GM19324 (cell line): ENCODE measurements at regions not wholly inside any gene's neighbourhood (a gene's known extent, or its start where the extent isn't known, plus 50 kb on each side); places are given as distances from the start of the nearest gene placed in this dataset.
A peak's percentile ranks its signal among the peaks of the same experiment; 100 is the strongest.

Experiments
- ATAC-seq: cut with Tn5 transposase; IDR thresholded peaks from one replicate; pipeline ENCODE4 v1.9.1; 2021; ENCODE audit warnings: mild to moderate bottlenecking, moderate library complexity; ENCODE audit not compliant: unreplicated experiment, low FRiP score

DNA sequence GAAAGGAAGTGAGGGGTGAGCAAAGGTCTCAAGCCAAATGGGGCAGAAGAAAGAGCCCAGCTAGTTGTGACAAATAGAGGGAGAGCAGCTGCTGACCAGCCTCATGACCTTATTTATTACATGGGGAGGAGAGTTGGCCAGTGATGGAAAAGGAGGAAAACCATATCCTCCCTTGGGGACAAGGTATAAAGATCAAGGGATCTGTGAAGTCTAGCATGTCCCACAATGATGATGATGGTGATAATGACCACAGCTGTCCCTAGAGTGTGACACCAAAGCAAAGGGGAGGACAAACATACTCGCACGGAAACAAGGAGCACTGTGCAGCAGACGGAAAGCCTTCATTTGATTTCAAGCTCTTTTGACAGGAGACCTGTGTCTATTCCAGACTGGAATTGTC, 190.4 kb upstream of the MCHR2 start:
- ATAC-seq, result no peak

DNA sequence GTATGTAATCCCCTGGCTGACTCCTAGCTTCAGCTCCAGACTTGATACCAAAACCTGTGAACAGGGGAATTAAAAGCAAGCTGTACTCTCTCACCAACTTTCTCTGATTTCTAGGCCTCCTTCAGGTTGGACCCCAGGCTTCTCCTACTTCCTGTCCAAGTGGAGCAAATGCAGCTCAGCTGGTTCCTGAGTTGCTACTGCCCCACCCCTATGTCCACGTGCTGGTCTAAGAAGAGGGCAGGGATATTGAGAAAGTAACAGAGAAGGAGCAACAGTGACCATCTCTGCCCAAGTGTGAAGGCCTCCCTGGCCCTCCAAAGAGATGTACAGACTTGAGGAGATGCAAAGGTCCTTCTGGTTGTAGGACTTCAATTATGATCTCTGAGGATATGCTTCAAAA, 188.3 kb upstream of the MCHR2 start:
- no peak for ATAC-seq

DNA sequence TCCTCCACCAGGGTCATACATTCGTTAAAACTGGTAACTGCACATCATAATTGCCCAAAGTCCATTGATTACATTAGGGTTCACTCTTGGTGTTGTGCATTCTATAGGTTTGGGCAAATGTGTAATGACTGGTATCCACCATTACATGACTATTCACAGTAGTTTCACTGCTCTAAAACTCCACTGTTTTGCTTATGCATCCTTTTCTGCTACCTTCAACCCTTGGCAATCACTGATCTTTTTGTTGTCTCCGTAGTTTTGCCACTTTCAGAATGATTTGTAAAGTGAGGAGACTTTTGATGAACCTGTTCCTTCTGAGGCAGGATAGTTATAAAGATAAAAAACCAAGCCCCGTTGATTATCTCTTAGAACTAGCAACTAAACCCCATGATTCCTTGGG, 187.3 kb upstream of the MCHR2 start:
- ATAC-seq, result no peak

DNA sequence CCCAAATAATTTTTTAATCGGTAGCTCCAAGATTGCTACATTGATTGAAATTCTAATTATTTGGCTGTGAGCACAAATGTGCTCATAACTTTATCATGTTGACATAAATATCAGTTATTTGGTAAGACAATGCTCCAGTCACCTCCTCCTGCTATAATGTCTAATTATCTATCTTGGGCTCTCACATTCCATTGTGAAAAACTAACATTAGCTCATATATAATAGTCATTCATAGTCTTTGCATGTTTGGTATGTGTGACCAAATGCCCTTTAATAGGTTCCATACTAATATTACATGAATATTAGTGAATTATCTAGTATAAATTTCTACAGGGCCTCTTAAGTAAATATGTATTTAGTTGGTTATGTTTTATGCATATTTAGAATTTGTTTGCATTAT, 185.6 kb upstream of the MCHR2 start:
- ATAC-seq, result no peak

DNA sequence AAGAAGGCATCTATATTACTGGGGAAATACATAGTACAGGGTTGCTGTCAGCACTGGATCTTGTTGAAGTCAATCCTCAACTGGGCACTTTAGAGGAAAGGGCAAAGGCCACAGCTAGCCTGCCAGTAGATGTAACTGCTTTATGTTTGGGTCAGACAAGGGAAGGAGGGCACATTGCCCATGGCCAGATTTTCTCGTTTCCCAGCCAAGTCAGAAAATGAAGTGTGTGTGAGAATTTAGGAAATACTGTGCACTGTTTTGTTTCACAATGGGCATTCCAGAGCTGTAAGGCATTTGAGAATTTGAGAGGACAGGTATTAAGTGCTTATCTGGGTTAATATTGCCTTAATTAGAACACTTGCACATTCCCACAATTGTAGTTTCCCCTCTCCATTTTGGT, 183.9 kb upstream of the MCHR2 start:
- no peak for ATAC-seq

DNA sequence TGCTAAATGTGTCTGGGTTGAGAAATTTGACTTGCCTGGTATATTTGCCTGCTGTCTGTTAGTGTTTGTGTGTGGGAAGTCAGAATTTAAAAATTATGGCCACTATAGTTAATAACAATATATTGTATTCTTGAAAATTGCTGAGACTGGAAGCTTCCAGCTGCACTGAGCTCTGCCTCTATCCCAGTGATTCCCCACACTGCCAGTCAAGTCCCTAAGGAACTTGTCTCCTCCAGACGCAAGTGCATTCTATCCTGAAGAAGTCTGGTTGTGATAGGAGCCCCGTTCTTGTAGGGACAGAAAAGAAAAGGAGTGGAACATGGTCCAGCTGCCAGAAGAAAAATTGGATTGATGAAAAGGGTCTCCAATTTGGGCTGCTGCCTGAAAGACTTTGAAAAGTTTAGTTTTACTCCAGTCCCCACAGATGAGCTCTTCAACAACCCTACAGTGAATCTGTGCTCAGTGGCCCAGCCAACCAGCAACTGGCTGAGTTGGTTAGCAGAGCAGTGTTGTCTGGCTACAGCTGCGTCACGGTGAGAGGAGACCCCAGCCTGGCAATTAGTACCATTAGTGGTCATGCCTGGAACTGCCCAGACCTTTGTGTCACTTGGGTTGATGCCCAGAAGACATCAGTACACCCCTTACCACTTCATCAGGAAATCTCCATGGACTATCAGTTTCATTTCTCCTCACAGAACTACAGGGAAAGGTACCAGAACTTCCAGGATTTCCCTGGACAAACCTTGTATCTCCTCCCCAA, 183.1 kb upstream of the MCHR2 start:
- no peak for ATAC-seq

DNA sequence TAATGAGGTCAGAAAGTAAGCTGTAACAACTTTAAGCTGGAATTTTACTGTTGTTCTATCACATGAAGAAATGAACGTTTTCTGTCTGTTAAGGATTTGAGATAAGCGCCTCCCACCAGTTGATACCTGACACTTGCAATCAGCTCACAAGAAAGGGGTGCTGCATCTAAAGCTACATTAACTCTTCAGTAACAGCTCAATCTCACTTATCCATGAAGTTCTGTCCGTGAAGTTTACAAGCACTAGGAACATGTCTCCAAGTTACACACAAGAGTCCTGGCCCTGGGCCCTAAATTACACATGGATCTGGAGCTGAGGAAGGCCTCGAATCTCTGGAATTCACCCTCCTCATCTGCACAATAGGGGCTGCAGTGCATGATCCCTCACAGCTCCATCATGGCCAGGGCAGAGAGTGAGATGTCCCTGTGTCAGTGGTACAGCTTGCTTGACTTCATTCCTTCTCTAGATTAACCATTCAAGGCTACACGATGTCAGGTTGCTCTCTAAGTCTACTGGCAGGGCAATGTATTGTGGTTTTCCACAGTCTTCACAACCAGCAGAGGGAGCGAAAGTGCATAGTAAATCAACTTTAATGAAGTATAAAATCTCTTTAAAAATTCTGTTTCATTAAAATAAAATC, 182.4 kb upstream of the MCHR2 start:
- ATAC-seq, result no peak

DNA sequence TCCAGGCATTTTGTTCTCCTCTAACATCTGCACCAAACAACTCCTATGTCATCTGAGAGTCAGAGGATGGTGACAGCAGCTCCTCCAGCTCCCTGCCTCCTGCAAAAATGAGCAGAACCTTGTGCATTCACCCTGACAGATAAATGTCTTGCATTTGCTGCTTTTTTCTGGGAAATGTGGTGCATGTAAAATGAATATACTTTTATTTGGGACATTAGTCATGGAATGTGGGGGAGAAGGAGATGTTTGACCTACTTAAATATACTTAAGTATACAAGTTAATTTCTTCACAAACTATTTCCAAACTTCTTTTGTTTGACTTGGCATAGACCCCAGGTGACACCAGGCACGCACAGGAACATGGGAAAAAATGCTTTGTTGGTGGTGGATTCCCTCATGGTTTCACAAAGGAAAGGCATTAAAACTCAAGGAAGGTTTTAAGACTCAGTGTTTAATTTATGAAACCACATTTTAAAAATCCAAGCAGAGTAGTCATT, 181.8 kb upstream of the MCHR2 start:
- ATAC-seq, result no peak

DNA sequence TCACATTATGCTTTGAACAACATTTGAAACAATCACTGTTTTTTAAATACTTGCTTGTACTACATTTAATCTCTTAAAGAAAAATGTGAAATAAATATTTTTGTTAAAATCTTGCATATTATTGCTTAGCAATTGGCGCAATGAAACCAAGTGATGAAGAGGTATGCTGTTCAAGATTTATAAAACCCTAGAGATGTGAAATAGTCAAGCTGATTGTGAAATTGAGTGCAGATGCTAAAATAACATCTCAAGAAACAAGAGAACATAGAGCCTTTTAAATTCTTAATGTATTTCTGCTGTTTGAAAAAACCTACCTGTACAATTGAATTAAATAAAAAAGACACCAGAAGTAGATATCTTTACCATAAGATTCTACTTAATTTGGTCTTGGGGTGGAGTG, 179.2 kb upstream of the MCHR2 start:
- ATAC-seq, result no peak

DNA sequence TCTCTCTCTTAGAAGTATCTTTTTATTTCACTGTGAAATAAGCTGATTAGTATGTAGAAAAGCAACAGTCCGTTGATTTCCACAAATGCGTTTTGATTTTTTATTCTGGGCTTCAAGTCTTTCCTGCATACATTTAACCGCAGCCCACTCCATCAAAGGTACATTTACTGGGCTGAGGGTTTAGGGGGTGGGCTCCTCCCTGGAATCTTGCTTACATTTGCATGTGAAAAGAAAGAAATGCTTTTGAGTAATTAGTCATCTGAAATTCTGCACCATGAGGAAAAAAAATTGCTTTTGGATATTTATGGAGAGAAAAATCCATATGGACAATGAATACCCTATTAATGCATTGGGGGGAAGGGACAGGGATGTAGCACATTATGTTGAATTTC, 178.3 kb upstream of the MCHR2 start:
- ATAC-seq, result no peak

DNA sequence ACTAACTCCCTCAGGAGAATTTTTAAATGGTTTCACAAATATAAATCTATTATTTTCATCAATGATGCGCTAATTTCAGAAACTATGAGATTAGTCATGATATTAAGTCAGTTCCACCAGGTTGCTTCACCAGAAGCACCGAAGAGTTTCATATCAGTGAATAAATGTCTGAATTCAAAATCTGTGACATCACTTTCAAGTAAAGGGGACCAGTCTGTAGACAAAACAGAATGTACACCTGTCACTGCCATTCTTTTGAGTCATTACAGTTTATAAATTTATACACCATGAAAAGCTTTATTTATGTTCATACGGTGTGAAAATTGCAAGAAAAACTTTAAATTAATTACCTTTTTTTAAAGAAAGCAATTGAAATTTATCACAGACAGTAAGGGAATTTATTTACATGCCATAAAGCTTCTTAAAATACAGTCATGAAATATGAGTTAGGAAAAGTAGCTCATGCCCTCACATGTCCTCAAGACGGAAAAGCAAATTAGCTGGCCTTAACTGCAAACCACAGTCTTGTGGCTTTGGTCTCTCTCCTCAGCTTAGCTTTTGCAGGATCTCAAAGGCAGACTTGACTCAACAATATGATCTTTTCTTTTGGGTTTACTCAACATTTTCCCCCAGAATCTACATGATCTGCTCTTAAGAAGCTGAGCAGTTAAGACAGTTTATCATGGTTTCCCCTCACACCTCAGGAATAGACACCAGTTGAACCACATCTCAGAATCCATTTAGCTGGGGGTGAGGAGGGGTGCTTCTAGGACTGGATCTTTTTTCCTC, 177.7 kb upstream of the MCHR2 start:
- ATAC-seq, result peak; percentile 88

DNA sequence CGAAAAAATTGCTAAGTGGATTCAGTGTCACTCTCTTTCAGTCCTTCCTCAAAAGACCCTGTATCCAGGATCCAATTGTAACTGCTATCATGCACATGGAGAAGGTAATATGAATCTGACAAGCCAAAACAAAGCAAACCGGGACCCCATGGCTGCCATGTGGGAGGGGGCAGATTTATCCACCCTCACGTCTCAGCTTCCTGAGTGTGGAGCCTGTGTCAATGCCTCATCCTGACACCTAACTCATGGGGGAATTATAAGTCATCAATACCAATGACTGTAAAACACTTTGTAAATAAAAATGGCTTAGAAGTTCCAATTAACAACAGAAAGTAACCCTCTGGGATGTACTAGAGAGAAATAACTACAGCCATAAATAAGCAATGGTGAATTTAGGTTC, 174.1 kb upstream of the MCHR2 start:
- ATAC-seq, result no peak

DNA sequence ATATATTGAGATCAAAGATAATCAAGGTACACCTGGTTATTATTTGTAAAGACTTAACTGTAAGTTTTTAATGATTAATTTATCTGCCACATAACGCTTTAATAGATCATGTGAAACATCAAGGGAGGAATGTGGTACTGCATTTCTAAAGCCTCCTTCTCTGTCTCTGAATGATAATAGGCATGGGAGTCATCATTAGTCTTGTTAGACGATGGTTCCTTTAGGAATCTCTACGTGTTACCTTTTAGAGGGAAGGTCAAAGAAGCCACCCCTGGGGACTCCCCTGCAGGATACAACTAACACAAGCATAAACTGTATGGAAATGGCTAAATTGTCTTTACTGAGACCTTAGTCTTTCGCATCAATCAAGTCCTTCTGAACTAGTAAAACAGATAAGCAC, 173.6 kb upstream of the MCHR2 start:
- no peak for ATAC-seq

DNA sequence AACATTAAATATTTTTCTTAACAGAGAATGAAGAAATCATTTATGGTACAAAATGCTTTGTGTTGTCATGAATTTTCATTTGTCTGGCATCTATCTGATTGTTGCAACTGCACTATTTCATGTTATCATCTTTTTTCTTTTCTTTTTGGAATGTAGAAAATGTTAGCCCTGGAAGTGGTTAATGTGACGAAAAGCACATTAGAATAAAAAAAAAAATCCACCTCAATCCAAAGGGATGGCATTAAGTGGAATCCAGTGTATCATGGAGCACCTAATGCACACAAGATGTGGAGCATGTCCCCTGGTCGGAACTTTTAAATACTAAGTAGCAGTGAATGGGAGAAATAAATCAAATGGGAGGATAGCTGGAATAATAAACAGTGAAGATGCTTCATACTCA, 172.9 kb upstream of the MCHR2 start:
- no peak for ATAC-seq

DNA sequence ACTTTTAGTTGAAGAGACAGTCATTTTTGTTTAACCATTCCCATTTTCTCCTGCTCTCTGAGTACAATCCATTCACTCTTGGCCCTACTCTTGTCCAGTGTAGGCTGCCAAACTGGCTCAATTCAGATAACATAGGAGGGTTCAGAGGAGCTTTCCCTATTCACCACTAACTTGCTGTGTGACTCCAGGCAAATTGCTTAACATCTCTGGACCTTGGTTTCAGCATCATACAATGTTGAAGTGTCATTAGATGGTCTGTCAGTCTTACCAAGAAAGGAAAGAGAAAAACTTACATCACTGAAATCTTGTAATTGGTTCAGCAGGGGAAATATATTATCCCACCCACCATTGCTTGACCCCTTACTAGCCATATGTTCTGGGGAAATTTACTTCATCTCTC, 171.4 kb upstream of the MCHR2 start:
- no peak for ATAC-seq

DNA sequence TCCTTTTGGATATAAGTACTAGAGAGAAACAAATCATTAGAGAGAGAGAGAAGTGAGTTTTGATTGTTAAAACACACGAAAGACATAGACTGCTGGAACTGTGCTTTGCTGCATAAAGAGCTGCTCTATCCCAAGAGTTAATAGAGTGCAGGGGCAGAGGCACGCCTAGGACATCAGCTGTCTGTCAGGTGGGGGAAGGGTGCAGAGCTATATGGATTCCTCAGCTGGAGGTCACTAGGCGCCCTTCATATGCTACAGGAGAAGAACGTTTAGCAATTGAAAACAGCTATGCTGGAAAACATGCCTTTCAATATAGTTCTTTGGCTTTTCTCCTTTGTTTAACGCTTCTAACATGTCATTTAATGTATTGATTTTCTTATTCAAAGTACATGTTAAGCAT, 169.0 kb upstream of the MCHR2 start:
- ATAC-seq, result no peak

DNA sequence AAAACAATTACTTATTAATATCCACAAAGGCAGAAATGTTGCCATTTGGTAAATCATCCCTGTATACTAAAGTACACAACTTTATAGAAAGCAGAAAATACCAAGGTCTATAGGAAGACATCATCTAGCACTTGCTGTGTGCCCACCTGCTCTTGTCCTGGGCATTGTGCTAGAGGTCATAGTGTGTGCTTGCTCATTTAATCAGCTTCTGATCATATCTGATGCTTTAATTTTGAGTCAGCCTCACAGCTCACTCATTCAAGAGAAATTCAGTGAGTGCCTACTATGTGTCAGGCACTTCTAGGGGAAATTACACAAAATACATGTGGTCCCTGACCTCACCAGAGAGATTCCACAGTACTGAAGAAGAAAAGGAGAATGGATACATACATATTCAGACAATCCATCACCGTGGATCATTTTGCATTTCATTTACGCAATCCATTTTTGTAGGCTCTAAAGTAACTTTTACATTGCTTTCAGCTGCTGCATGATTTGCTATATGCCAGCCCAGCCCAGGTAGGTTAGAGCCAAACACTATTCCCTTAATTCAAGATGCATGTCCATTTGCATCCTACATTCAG, 167.9 kb upstream of the MCHR2 start:
- no peak for ATAC-seq

DNA sequence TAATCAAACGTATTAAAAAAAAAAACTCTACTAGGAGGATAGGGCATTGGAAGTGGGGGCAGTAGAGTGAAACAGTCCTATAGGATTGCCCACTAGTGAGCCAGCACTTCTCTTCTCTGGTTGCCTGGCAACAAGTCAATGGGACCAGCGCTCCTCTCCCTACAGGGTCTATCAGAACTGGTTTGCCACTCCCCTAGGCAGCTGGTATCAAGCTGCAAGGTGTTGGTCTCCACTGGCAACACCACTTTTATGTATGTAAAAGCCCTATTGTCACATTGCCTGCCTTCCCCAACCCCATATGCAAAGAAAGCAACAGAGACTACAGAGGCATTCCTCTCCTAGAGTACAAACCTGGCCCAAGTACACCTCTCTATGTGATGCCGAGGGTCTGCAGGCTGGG, 166.9 kb upstream of the MCHR2 start:
- no peak for ATAC-seq

DNA sequence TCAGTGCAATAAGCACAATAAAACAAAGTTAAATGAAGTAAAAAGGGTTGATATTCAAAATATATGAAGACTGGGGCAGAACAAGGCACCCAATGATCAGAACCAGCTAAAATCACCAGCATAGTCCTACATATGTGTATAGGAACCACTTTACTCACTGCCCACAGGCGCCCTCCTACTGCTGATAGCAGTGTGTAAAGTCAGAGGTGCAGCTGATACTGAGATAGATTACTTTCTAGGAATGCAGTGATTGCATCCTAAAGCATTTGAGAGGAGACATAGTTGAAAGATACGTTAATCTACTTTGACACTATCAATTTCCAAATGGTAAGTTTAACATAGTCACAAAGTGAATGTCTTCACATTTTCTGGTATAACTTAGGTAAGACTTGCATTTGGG, 161.1 kb upstream of the MCHR2 start:
- no peak for ATAC-seq

DNA sequence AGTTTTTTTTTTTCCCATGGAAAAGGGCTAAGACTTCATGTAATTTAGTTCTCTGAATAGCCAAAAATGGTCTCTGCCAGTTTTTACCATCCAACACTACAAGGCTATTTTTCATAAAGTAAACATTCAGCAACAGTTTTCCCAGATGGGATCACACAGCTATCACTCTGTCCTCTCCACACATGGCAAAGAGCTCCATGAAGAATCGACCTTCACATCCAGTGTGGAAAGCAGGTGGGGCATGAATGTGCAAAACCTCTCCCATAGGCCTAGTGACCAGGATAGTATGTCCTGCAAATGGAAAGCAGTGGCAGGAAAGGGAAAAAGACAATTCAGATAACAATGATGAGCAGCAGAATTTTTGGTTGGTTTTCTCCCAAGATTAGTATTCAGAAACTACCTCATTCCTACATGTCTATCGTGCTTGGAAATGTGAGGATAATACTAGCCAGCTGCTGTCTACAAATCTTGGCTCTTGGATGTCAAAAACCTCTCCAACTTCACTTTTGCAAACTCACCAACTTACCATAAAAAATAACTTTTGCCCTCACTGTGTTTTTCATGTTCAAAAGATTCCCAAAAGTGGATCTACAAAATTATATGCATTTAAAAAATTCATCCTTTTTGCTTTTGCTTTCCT, 159.7 kb upstream of the MCHR2 start:
- ATAC-seq, result no peak

DNA sequence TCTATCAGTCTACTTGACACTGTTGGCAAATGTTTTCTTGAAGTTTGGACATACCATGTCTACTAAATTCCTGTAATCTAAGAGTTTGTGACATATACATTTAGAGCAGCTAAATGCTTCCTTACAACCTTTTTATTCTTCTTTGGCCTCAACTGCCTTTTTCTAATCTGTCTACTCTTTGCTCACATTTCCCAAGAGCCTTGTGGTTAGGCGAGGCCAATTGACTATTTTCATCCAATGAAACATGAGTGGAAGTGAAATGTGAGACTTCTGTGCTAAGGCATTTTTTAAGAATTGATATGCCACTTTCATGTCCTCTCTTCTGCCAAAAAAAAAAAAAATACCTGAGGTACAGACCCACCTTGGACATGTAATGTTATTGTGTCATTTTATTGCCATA, 158.2 kb upstream of the MCHR2 start:
- ATAC-seq, result no peak
